Peyer's patch (tissue), 4 donors: ENCODE measurements at regions not wholly inside any gene's neighbourhood (a gene's known extent, or its start where the extent isn't known, plus 50 kb on each side); places are given as distances from the start of the nearest gene placed in this dataset.

ENCODE experiments used
- DNase-seq, 3 donors: peaks; one replicate each; pipeline ENCODE4 v3.0.0-alpha.2; 2017 to 2019
- H3K27ac ChIP-seq, 4 donors: fragments of 200-600 bp; sonication (generic); one replicate each; pipeline ENCODE4 v1.5.1; 2016 to 2019
- H3K27me3 ChIP-seq, 2 donors: fragments of 200-600 bp; sonication (generic); one replicate each; pipeline ENCODE4 v1.5.1; 2019
- H3K36me3 ChIP-seq, 3 donors: fragments of 200-600 bp; sonication (generic); one replicate each; pipeline ENCODE4 v1.5.1; 2016 to 2019
- H3K4me1 ChIP-seq, 4 donors: fragments of 200-600 bp; sonication (generic); one replicate each; pipeline ENCODE4 v1.5.1; 2016 to 2019
- H3K4me3 ChIP-seq, 4 donors: fragments of 200-600 bp; sonication (generic); 1 replicate in 3 of 4; 2 replicates in 1 of 4; pipeline ENCODE4 v1.5.1; 2016 to 2019; ENCODE audit warnings: mild to moderate bottlenecking in 1 of 4
- H3K9me3 ChIP-seq, 4 donors: fragments of 200-600 bp; sonication (generic); one replicate each; pipeline ENCODE4 v1.5.1; 2016 to 2019; ENCODE audit warnings: mild to moderate bottlenecking in 1 of 4
- CTCF ChIP-seq, 6 experiments: fragments of 450-650 bp in 4 of 6; fragments of 200-600 bp in 2 of 6; sonication (generic) in 1 of 6; IDR thresholded peaks; one replicate each; pipeline ENCODE4 v1.5.1; 2017 to 2019; ENCODE audit warnings: antibody characterized with exemption in 6 of 6, mild to moderate bottlenecking in 3 of 6, moderate library complexity in 1 of 6
- POLR2A ChIP-seq, 2 donors: fragments of 450-650 bp; IDR thresholded peaks; one replicate each; pipeline ENCODE4 v1.5.1; 2017; ENCODE audit warnings: antibody characterized with exemption in 2 of 2, mild to moderate bottlenecking in 2 of 2, moderate library complexity in 2 of 2

DNA sequence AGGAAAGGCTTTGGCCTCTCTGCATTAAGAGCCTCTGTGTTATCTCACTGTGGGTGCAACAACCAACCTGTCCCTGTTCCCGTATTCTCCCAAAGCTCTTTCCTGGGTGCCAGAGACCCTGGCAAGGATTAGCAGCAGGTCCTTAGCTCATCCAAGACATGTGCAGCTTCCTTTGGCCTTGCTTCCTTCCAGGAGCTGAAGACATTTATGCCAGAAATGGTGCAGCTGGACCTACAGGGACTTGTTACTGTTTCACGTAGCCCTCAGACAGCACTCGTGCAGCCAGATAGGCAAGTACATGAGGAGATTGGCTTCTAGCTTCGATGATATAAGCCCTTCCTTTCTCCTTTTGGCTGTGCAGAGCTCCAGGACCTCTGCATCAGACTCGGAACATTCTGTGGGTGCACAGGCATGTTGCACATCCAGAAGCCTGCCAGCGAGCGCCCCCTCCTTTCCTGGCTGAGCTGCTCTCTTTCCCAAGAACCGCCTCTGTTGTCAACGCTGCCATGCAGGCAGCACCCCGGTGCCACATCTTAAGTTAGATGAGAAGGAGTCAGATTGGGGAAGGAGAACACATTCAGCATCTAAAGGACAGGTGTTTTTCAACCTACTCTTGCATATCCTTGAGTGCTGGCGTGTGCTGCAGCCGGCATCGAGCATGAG is 284.5 kb upstream of the PLXNA2 start:
- H3K4me1 ChIP-seq = no peaks in the 10 kb centered on the region
- H3K27ac ChIP-seq = no peak overlapping the region
- no peaks in the 10 kb centered on the region for H3K9me3 ChIP-seq
- H3K36me3 ChIP-seq = no peaks in the 10 kb centered on the region
- no peak overlapping the region for H3K4me3 ChIP-seq
- no peaks in the 10 kb centered on the region for H3K27me3 ChIP-seq
- no peak for DNase-seq
- TF ChIP-seq POLR2A (IDR thresholded peaks at IDR 0.05) = no peak
- no peak for TF ChIP-seq CTCF (IDR thresholded peaks at IDR 0.05)

- DNase-seq = no peak
- TF ChIP-seq POLR2A (IDR thresholded peaks at IDR 0.05) (no peak), CTCF (IDR thresholded peaks at IDR 0.05) (no peak)
- Histone ChIP-seq H3K4me3 (no peak overlapping the region), H3K4me1 (no peaks in the 10 kb centered on the region), H3K36me3 (no peaks in the 10 kb centered on the region), H3K27me3 (no peaks in the 10 kb centered on the region), H3K9me3 (no peaks in the 10 kb centered on the region), H3K27ac (no peak overlapping the region)
Measured at GRCh38 chr1:208531003-208531750, 287.0 kb upstream of the PLXNA2 start.

- TF ChIP-seq POLR2A (IDR thresholded peaks at IDR 0.05) (no peak), CTCF (IDR thresholded peaks at IDR 0.05) (no peak)
- DNase-seq = no peak
- Histone ChIP-seq H3K4me1 (no peaks in the 10 kb centered on the region), H3K36me3 (no peaks in the 10 kb centered on the region), H3K27ac (no peak overlapping the region), H3K9me3 (no peaks in the 10 kb centered on the region), H3K4me3 (no peak overlapping the region), H3K27me3 (no peaks in the 10 kb centered on the region)
Measured at GRCh38 chr1:208533746-208534598, 289.8 kb upstream of the PLXNA2 start.

GRCh38 chr1:208534599-208534897 is 290.4 kb upstream of the PLXNA2 start:
- Histone ChIP-seq H3K36me3 (no peaks in the 10 kb centered on the region), H3K4me1 (no peaks in the 10 kb centered on the region), H3K27me3 (no peaks in the 10 kb centered on the region), H3K4me3 (no peak overlapping the region), H3K27ac (no peak overlapping the region), H3K9me3 (no peaks in the 10 kb centered on the region)
- DNase-seq = no peak
- TF ChIP-seq CTCF (IDR thresholded peaks at IDR 0.05) (no peak), POLR2A (IDR thresholded peaks at IDR 0.05) (no peak)

DNA sequence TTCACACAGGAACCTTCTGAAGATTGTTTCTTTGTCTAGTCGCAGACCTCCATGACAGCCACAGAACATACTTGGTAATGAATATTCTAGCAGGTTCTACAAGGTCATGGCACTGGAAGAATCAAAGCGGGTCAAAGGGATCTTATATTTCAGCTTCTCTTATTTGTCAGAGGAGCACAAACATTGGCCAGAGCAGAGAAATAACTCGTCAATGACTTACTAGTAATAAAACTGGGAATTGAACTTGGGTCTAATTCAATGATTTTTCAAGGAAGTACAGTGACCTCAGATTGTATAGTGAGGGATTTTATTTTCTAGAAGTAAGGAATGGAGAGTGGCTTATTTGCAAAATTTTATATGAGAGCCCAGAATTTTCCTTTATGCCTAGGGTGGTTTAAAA is 290.8 kb upstream of the PLXNA2 start:
- Histone ChIP-seq H3K27me3 (no peaks in the 10 kb centered on the region), H3K27ac (no peak overlapping the region), H3K4me1 (no peaks in the 10 kb centered on the region), H3K9me3 (no peaks in the 10 kb centered on the region), H3K36me3 (no peaks in the 10 kb centered on the region), H3K4me3 (no peak overlapping the region)
- DNase-seq = no peak
- TF ChIP-seq POLR2A (IDR thresholded peaks at IDR 0.05) = no peak
- TF ChIP-seq CTCF (IDR thresholded peaks at IDR 0.05) = no peak
